IMR-90 (cell line): ENCODE measurements at regions not wholly inside any gene's neighbourhood (a gene's known extent, or its start where the extent isn't known, plus 50 kb on each side); places are given as distances from the start of the nearest gene placed in this dataset.

ENCODE experiments used
- BHLHE40 ChIP-seq: fragments of 150-350 bp; IDR thresholded peaks from 2 replicates; pipeline ENCODE4 v1.6.1; 2016; ENCODE audit warnings: mild to moderate bottlenecking, low read depth, low read length
- CEBPB ChIP-seq: IDR thresholded peaks from 2 replicates; pipeline ENCODE4 v1.6.1; 2012; ENCODE audit warnings: low read depth, low read length, improper control_type of control experiment
- MAFK ChIP-seq: IDR thresholded peaks from 2 replicates; pipeline ENCODE4 v1.6.1; 2012; ENCODE audit warnings: low read depth, low read length, improper control_type of control experiment
- MAZ ChIP-seq: IDR thresholded peaks from 2 replicates; pipeline ENCODE4 v1.6.1; 2012; ENCODE audit warnings: low read depth, mild to moderate bottlenecking, low read length, improper control_type of control experiment, moderate library complexity, borderline replicate concordance
- POLR2A ChIP-seq: IDR thresholded peaks from 2 replicates; pipeline ENCODE4 v1.6.1; 2012; ENCODE audit warnings: mild to moderate bottlenecking, low read depth, low read length
- RAD21 ChIP-seq: IDR thresholded peaks from 2 replicates; pipeline ENCODE4 v1.6.1; 2012; ENCODE audit warnings: low read length, improper control_type of control experiment
- RCOR1 ChIP-seq: IDR thresholded peaks from 2 replicates; pipeline ENCODE4 v1.6.1; 2012; ENCODE audit warnings: mild to moderate bottlenecking, low read length, improper control_type of control experiment; ENCODE audit not compliant: insufficient replicate concordance
- RFX5 ChIP-seq: IDR thresholded peaks from 2 replicates; pipeline ENCODE4 v1.8.0; 2012; ENCODE audit warnings: low read depth, mild to moderate bottlenecking, low read length, moderate library complexity
- SMC3 ChIP-seq: fragments of 150-350 bp; IDR thresholded peaks from 2 replicates; pipeline ENCODE4 v1.6.1; 2016; ENCODE audit warnings: low read depth, mild to moderate bottlenecking, antibody characterized with exemption, low read length, moderate library complexity
- TF ChIP-seq, protein P1 (sequence below): conservative IDR thresholded peaks from 2 replicates; pipeline ENCODE4 v1.5.1; 2012; ENCODE audit warnings: mild to moderate bottlenecking, low read depth, low read length, improper control_type of control experiment

DNA sequence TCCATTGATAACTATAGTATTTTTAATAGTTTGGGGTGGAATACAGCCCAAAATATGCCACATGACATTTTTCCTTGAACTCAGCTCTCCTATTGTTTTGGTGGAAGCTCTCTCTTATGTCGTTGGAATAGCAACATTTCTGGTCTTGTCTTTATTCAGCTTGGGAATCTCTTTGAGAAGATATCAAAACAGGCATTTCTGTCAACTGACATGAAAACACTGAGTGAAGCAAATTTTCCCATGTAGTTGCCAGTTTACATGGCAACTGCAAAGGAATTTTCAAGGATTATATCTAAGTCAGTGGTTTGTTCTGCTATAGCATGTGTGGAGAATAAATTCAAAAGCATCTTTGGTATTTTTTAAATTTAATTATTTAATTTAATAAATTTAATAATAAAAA lies 863.5 kb upstream of the CDH8 start:
- TF ChIP-seq, protein P1, sequence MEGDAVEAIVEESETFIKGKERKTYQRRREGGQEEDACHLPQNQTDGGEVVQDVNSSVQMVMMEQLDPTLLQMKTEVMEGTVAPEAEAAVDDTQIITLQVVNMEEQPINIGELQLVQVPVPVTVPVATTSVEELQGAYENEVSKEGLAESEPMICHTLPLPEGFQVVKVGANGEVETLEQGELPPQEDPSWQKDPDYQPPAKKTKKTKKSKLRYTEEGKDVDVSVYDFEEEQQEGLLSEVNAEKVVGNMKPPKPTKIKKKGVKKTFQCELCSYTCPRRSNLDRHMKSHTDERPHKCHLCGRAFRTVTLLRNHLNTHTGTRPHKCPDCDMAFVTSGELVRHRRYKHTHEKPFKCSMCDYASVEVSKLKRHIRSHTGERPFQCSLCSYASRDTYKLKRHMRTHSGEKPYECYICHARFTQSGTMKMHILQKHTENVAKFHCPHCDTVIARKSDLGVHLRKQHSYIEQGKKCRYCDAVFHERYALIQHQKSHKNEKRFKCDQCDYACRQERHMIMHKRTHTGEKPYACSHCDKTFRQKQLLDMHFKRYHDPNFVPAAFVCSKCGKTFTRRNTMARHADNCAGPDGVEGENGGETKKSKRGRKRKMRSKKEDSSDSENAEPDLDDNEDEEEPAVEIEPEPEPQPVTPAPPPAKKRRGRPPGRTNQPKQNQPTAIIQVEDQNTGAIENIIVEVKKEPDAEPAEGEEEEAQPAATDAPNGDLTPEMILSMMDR = no peak
- TF ChIP-seq SMC3 (no peak), MAFK (no peak), POLR2A (no peak), RAD21 (no peak), RCOR1 (no peak), CEBPB (no peak), MAZ (no peak), BHLHE40 (no peak), RFX5 (no peak)
